HCT116 (cell line): ENCODE measurements at regions not wholly inside any gene's neighbourhood (a gene's known extent, or its start where the extent isn't known, plus 50 kb on each side); places are given as distances from the start of the nearest gene placed in this dataset.

Experiments used
- ATAC-seq: fragments of 200-7000 bp; cut with Tn5 transposase; 2 replicates; pipeline ENCODE4 v1.9.1; 2020; ENCODE audit warnings: mild to moderate bottlenecking, moderate library complexity
- BruUV-seq: library from RNA; stranded (reverse); fragments of 400-500 nt; replicated peaks from 2 replicates; lab custom pipeline; 2021; lab: Mats Ljungman, UMichigan
- CTCF ChIA-PET: fragments of 300-600 bp; sonication (Branson Sonifier 250); formaldehyde crosslinking; loops from one replicate; lab custom pipeline; 2021; ENCODE audit warnings: antibody characterized with exemption; lab: Charles Lee
- POLR2A ChIA-PET: fragments of 300-600, 350-600 bp; sonication (Branson Sonifier 250); formaldehyde crosslinking; loops from one replicate; lab custom pipeline; 2021; ENCODE audit warnings: antibody characterized with exemption; lab: Charles Lee
- RAD21 ChIA-PET, 2 experiments: fragments of 300-600 bp; sonication (Branson Sonifier 250); formaldehyde crosslinking; loops; one replicate each; lab custom pipeline; 2023; ENCODE audit warnings: low total read pairs in 2 of 2; ENCODE audit not compliant: uncharacterized antibody in 2 of 2, unreplicated experiment in 2 of 2, low non-redundant PET in 1 of 2; lab: Charles Lee
- DNase-seq: peaks from one replicate; pipeline ENCODE4 v3.0.0-alpha.2; 2010; ENCODE audit warnings: low read depth, low spot score
- H2AFZ ChIP-seq: fragments of 200-600 bp; shearing (Covaris generic), sonication (generic); 2 replicates; pipeline ENCODE4 v1.6.1; 2017; ENCODE audit warnings: low read depth, mixed run types, mixed read lengths, antibody characterized with exemption, low read length; ENCODE audit not compliant: poor library complexity, severe bottlenecking
- H3K27ac ChIP-seq: 2 replicates; pipeline ENCODE4 v1.5.1; 2012; ENCODE audit warnings: low read depth, low read length
- H3K27me3 ChIP-seq: fragments of 200-600 bp; sonication (generic); 2 replicates; pipeline ENCODE4 v1.6.1; 2016; ENCODE audit warnings: mixed run types, low read length, mixed read lengths; ENCODE audit not compliant: insufficient read depth
- H3K36me3 ChIP-seq, 2 experiments: fragments of 200-500 bp in 1 of 2; fragments of 200-600 bp in 1 of 2; sonication (Bioruptor generic) in 1 of 2; sonication (generic) in 1 of 2; 2 replicates each; pipeline versions ENCODE4 v1.5.1 to v1.6.1; 2014 to 2016; ENCODE audit warnings: low read length in 2 of 2, inconsistent platforms in 1 of 2, mixed read lengths in 1 of 2, mixed run types in 1 of 2; ENCODE audit not compliant: insufficient read depth in 2 of 2, control insufficient read depth in 1 of 2
- H3K4me1 ChIP-seq, 2 experiments: fragments of 200-600 bp in 1 of 2; sonication (generic) in 1 of 2; 2 replicates each; pipeline versions ENCODE4 v1.5.1 to v1.6.1; 2012 to 2017; ENCODE audit warnings: low read length in 2 of 2, inconsistent platforms in 1 of 2, mild to moderate bottlenecking in 1 of 2, mixed read lengths in 1 of 2, mixed run types in 1 of 2, moderate library complexity in 1 of 2; ENCODE audit not compliant: insufficient read depth in 2 of 2, control insufficient read depth in 1 of 2
- H3K4me2 ChIP-seq: fragments of 200-600 bp; sonication (generic); 2 replicates; pipeline ENCODE4 v1.6.1; 2017; ENCODE audit warnings: mixed run types, low read length, mixed read lengths
- H3K4me3 ChIP-seq, 2 experiments: fragments of 200-600 bp in 1 of 2; sonication (generic) in 1 of 2; replicated peaks in 1 of 2; 2 replicates each; pipeline ENCODE4 v1.5.1; 2011 to 2016; ENCODE audit warnings: low read length in 2 of 2, control low read depth in 1 of 2, low read depth in 1 of 2, mild to moderate bottlenecking in 1 of 2, mixed read lengths in 1 of 2, mixed run types in 1 of 2
- H3K79me2 ChIP-seq: fragments of 200-600 bp; sonication (generic); 2 replicates; pipeline ENCODE4 v1.6.1; 2017; ENCODE audit warnings: mild to moderate bottlenecking, mixed run types, low read length, moderate library complexity, mixed read lengths; ENCODE audit not compliant: insufficient read depth
- H3K9ac ChIP-seq: fragments of 200-600 bp; sonication (generic); 2 replicates; pipeline ENCODE4 v1.6.1; 2016; ENCODE audit warnings: low read length, mixed read lengths
- H3K9me2 ChIP-seq: fragments of 200-600 bp; sonication (generic), shearing (Covaris generic); 2 replicates; pipeline ENCODE4 v1.6.1; 2017; ENCODE audit warnings: mixed run types, mild to moderate bottlenecking, moderate library complexity; ENCODE audit not compliant: insufficient read depth
- H3K9me3 ChIP-seq, 2 experiments: fragments of 200-500 bp in 1 of 2; fragments of 200-600 bp in 1 of 2; sonication (Bioruptor generic) in 1 of 2; sonication (generic) in 1 of 2; 2 replicates each; pipeline ENCODE4 v1.6.1; 2014 to 2017; ENCODE audit warnings: low read length in 2 of 2, mixed read lengths in 2 of 2, inconsistent platforms in 1 of 2, low read depth in 1 of 2, mild to moderate bottlenecking in 1 of 2, mixed run types in 1 of 2, moderate library complexity in 1 of 2; ENCODE audit not compliant: control insufficient read depth in 1 of 2, insufficient read depth in 1 of 2
- H4K20me1 ChIP-seq: fragments of 200-600 bp; sonication (generic), shearing (Covaris generic); 2 replicates; pipeline ENCODE4 v1.6.1; 2017; ENCODE audit warnings: mixed run types, mild to moderate bottlenecking, moderate library complexity; ENCODE audit not compliant: insufficient read depth
- CEBPB ChIP-seq: IDR thresholded peaks from 2 replicates; pipeline ENCODE4 v1.6.1; 2012; ENCODE audit warnings: low read depth
- ELF1 ChIP-seq: IDR thresholded peaks from 2 replicates; pipeline ENCODE4 v1.6.1; 2012; ENCODE audit warnings: low read depth, borderline replicate concordance
- JUND ChIP-seq: IDR thresholded peaks from 2 replicates; pipeline ENCODE4 v1.6.1; 2012
- RAD21 ChIP-seq: IDR thresholded peaks from 2 replicates; pipeline ENCODE4 v1.6.1; 2012; ENCODE audit warnings: low read depth, mild to moderate bottlenecking
- SP1 ChIP-seq: IDR thresholded peaks from 2 replicates; pipeline ENCODE4 v1.6.1; 2012; ENCODE audit warnings: low read depth
- SRF ChIP-seq: IDR thresholded peaks from 2 replicates; pipeline ENCODE4 v1.6.1; 2012; ENCODE audit warnings: low read depth
- intact Hi-C: fragments of 100-400 bp; cut with micrococcal nuclease; formaldehyde crosslinking; loops from 2 replicates; pipeline ENCODE4 v1.10.0; 2022
- TF ChIP-seq, protein P1 (sequence below), 3 experiments: fragments of 200-600 bp in 1 of 3; sonication (generic) in 1 of 3; IDR thresholded peaks in 2 of 3; conservative IDR thresholded peaks in 1 of 3; 2 replicates each; pipeline ENCODE4 v1.5.1; 2012 to 2017; ENCODE audit warnings: low read depth in 2 of 3, low read length in 2 of 3, antibody characterized with exemption in 1 of 3, borderline replicate concordance in 1 of 3, control low read depth in 1 of 3, mild to moderate bottlenecking in 1 of 3, mixed read lengths in 1 of 3, mixed run types in 1 of 3, moderate library complexity in 1 of 3; ENCODE audit not compliant: insufficient read depth in 1 of 3
- TF ChIP-seq, protein P2 (sequence below): IDR thresholded peaks from 2 replicates; pipeline ENCODE4 v1.6.1; 2012

DNA sequence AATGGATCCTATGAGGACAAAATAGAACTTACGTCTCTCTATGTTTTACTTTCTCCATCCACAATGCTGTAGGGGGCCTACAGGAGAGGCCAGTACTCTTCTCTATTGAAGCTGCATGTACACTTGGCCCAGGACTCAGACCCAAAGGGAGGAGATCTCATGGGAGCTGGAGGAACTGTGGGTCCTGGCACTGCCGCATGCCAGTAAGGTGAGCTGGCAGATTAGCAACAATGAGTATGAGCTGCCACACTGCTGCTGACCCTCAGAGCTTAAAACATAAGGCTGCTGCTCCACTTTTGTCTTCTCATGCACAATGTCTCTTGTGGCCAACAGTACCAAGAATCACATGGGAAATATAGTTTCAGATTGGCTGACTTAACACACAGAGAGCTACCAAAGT, 57.8 kb upstream of the TBC1D5 start (continued):
- TF ChIP-seq, protein P1, sequence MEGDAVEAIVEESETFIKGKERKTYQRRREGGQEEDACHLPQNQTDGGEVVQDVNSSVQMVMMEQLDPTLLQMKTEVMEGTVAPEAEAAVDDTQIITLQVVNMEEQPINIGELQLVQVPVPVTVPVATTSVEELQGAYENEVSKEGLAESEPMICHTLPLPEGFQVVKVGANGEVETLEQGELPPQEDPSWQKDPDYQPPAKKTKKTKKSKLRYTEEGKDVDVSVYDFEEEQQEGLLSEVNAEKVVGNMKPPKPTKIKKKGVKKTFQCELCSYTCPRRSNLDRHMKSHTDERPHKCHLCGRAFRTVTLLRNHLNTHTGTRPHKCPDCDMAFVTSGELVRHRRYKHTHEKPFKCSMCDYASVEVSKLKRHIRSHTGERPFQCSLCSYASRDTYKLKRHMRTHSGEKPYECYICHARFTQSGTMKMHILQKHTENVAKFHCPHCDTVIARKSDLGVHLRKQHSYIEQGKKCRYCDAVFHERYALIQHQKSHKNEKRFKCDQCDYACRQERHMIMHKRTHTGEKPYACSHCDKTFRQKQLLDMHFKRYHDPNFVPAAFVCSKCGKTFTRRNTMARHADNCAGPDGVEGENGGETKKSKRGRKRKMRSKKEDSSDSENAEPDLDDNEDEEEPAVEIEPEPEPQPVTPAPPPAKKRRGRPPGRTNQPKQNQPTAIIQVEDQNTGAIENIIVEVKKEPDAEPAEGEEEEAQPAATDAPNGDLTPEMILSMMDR (IDR thresholded peaks at IDR 0.05 in 2 of 3, conservative IDR thresholded peaks at IDR 0.05 in 1 of 3; ENCODE audit: borderline replicate concordance in 1 of 3, insufficient read depth in 1 of 3, low read depth in 2 of 3, low read length in 2 of 3) = no peak

DNA sequence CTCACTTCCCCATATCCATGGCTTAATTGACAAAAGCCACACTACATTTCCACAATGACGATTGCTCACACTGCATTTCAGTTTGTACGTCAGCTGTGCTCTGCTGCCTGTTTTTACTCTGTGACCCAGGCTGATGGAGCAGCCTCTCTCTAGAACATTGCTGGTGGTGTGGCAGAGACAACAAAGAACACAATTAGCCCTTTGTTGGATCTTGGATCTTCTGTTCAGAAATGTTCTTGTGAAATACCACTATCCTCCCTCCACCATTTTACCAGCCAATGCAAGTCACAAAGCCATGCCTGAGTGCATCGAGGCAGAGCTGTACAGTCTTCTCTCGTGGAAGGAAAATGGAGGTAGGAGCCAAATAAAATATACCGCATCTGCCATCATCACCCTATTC, 56.9 kb upstream of the TBC1D5 start:
- Histone ChIP-seq H3K9me2 (no peaks in the 10 kb centered on the region), H4K20me1 (no peaks in the 10 kb centered on the region), H3K27me3 (no peaks in the 10 kb centered on the region), H3K4me1 (peaks cover 0 to 7% of the 10 kb centered on the region in 2 experiments; a peak in 1 of 4 replicates), H3K9ac (no peak overlapping the region), H2AFZ (no peak overlapping the region), H3K27ac (no peak overlapping the region), H3K9me3 (no peaks in the 10 kb centered on the region), H3K4me2 (no peak overlapping the region), H3K79me2 (no peaks in the 10 kb centered on the region), H3K4me3 (no peak overlapping the region), H3K36me3 (no peaks in the 10 kb centered on the region)
- ATAC-seq (no peak), DNase-seq (no peak)
- CTCF ChIA-PET = no interaction called here
- POLR2A ChIA-PET = no interaction called here
- RAD21 ChIA-PET = no interaction called here
- TF ChIP-seq JUND (no peak), ELF1 (no peak), CEBPB (no peak), SRF (no peak), SP1 (no peak)
- TF ChIP-seq, protein P2, sequence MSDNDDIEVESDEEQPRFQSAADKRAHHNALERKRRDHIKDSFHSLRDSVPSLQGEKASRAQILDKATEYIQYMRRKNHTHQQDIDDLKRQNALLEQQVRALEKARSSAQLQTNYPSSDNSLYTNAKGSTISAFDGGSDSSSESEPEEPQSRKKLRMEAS = no peak
- BruUV-seq = no TSS peak
- intact Hi-C loops = no loop called here

DNA sequence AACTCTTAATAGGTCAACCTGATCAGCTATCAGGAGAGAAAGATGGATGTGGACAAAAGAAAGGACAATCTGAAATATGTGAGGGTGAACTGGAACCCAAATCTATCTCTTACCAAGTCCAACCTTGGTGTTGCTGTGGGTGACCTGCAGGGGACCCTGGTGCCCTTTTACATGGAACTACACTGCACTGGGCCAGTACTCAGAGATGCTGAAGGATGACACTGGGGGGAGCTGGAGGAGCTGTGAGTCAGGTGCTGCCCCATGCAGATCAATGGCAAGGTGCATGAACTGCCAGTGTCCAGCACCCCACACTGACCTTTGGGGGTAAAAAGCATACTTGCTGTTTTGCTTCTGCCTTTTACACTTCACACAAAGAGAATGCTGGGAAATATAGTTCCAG, 55.6 kb upstream of the TBC1D5 start:
- BruUV-seq = no TSS peak
- TF ChIP-seq CEBPB (no peak), RAD21 (peak; percentile 49; the same call in 1 of the 2 replicates)
- TF ChIP-seq, protein P1 (IDR thresholded peaks at IDR 0.05 in 2 of 3, conservative IDR thresholded peaks at IDR 0.05 in 1 of 3; ENCODE audit: borderline replicate concordance in 1 of 3, insufficient read depth in 1 of 3, low read depth in 2 of 3, low read length in 2 of 3) = peak; percentile 8 to 46 (median 18); a peak in 2 of 6 replicates
- CTCF ChIA-PET = no interaction called here

More for the DNA sequence above, 55.6 kb upstream of the TBC1D5 start:
- H3K9me3 ChIP-seq = no peaks in the 10 kb centered on the region
- H4K20me1 ChIP-seq = no peaks in the 10 kb centered on the region
- no peaks in the 10 kb centered on the region for H3K9me2 ChIP-seq
- DNase-seq (no peak), ATAC-seq (peak; percentile 85)
- H2AFZ ChIP-seq = no peak overlapping the region
- ChIA-PET RAD21 (no interaction called here), POLR2A (no interaction called here)
- H3K4me2 ChIP-seq = no peak overlapping the region
- H3K27me3 ChIP-seq = no peaks in the 10 kb centered on the region
- H3K27ac ChIP-seq = no peak overlapping the region
- no peak overlapping the region for H3K4me3 ChIP-seq
- H3K36me3 ChIP-seq = no peaks in the 10 kb centered on the region
- no peak overlapping the region for H3K9ac ChIP-seq
- intact Hi-C loops = no loop called here
- H3K4me1 ChIP-seq = peaks cover 0 to 7% of the 10 kb centered on the region in 2 experiments; a peak in 1 of 4 replicates
- no peaks in the 10 kb centered on the region for H3K79me2 ChIP-seq
